GM23248 (cell line): ENCODE measurements at regions not wholly inside any gene's neighbourhood (a gene's known extent, or its start where the extent isn't known, plus 50 kb on each side); places are given as distances from the start of the nearest gene placed in this dataset.

ENCODE experiments used
- DNase-seq: peaks from one replicate; pipeline ENCODE4 v3.0.0-alpha.2; 2015
- H2AFZ ChIP-seq: fragments of 200-600 bp; sonication (generic); 2 replicates; pipeline ENCODE4 v1.6.1; 2016; ENCODE audit warnings: antibody characterized with exemption
- H3F3A ChIP-seq: fragments of 200-600 bp; sonication (generic); 2 replicates; pipeline ENCODE4 v1.6.1; 2016; ENCODE audit warnings: mild to moderate bottlenecking, antibody characterized with exemption, mixed run types; ENCODE audit not compliant: insufficient read depth
- H3K27ac ChIP-seq: fragments of 200-600 bp; sonication (generic); 2 replicates; pipeline ENCODE4 v1.5.1; 2016; ENCODE audit warnings: mild to moderate bottlenecking
- H3K27me3 ChIP-seq: fragments of 200-600 bp; sonication (generic); replicated peaks from 2 replicates; pipeline ENCODE4 v1.6.1; 2016; ENCODE audit warnings: mild to moderate bottlenecking; ENCODE audit not compliant: insufficient read depth
- H3K36me3 ChIP-seq: fragments of 200-600 bp; sonication (generic); 2 replicates; pipeline ENCODE4 v1.6.1; 2016; ENCODE audit warnings: low read depth, mild to moderate bottlenecking
- H3K4me1 ChIP-seq: fragments of 200-600 bp; sonication (generic); 2 replicates; pipeline ENCODE4 v1.6.1; 2016; ENCODE audit warnings: mild to moderate bottlenecking; ENCODE audit not compliant: insufficient read depth
- H3K4me2 ChIP-seq: fragments of 200-600 bp; sonication (generic); one replicate; pipeline ENCODE4 v1.6.1; 2016; ENCODE audit warnings: mild to moderate bottlenecking; ENCODE audit not compliant: unreplicated experiment
- H3K4me3 ChIP-seq: fragments of 200-600 bp; sonication (generic); 2 replicates; pipeline ENCODE4 v1.5.1; 2016; ENCODE audit warnings: mild to moderate bottlenecking
- H3K79me2 ChIP-seq: fragments of 200-600 bp; sonication (generic); 2 replicates; pipeline ENCODE4 v1.6.1; 2016; ENCODE audit warnings: mild to moderate bottlenecking; ENCODE audit not compliant: insufficient read depth
- H3K9ac ChIP-seq: fragments of 200-600 bp; sonication (generic); 2 replicates; pipeline ENCODE4 v1.6.1; 2016; ENCODE audit warnings: mild to moderate bottlenecking
- H3K9me2 ChIP-seq: fragments of 200-600 bp; sonication (generic); 2 replicates; pipeline ENCODE4 v1.6.1; 2016; ENCODE audit warnings: mixed run types, mild to moderate bottlenecking, moderate library complexity; ENCODE audit not compliant: insufficient read depth
- H3K9me3 ChIP-seq: fragments of 200-600 bp; sonication (generic); one replicate; pipeline ENCODE4 v1.6.1; 2017; ENCODE audit warnings: low read depth
- H4K20me1 ChIP-seq: fragments of 200-600 bp; sonication (generic); 2 replicates; pipeline ENCODE4 v1.6.0; 2016; ENCODE audit not compliant: insufficient read depth
- EZH2 ChIP-seq: fragments of 200-600 bp; sonication (generic); IDR thresholded peaks from 2 replicates; pipeline ENCODE4 v1.6.1; 2018; ENCODE audit warnings: antibody characterized with exemption, mild to moderate bottlenecking; ENCODE audit not compliant: insufficient read depth, poor library complexity, severe bottlenecking
- EZH2phosphoT487 ChIP-seq: fragments of 200-600 bp; sonication (generic); IDR thresholded peaks from 2 replicates; pipeline ENCODE4 v1.6.1; 2018; ENCODE audit warnings: antibody characterized with exemption, moderate library complexity, mild to moderate bottlenecking, low read depth; ENCODE audit not compliant: insufficient read depth
- WGBS, 2 experiments: methylation state at CpG; one replicate each; pipeline ENCODE4 v1.1.6; 2015 to 2017; ENCODE audit warnings: low lambda C conversion rate in 2 of 2, low coverage in 1 of 2; ENCODE audit errors: missing lambda C conversion rate in 2 of 2; 5-methylcytosine and 5-hydroxymethylcytosine counted together
- in situ Hi-C: fragments of 300-500 bp; cut with MboI; formaldehyde crosslinking; loops from 2 replicates; pipeline ENCODE4 v1.15.0; 2020

DNA sequence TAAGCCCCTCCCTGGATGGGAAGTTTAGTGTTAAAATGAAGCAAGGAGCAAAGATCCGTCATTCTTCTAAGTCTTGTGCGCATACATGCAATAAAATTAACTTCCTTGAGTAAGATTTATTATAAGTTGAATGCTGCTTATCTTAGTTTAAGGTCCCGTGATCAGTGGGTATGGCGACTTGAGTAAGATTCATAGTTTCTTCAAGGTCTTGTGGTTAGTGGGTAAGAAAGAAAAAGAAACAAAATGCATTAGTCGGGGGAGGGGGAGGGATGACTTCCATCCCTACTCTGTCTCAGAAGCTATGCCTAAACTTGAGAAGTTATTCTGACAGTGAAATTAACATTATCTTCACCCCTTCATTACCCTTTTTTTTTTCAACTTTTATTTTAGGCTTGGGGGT is 127.3 kb upstream of the MAGEB16 start:
- H3K36me3 ChIP-seq, result no peaks in the 10 kb centered on the region
- TF ChIP-seq EZH2, result no peak
- TF ChIP-seq EZH2phosphoT487, result no peak
- in situ Hi-C loops, result no loop called here

DNA sequence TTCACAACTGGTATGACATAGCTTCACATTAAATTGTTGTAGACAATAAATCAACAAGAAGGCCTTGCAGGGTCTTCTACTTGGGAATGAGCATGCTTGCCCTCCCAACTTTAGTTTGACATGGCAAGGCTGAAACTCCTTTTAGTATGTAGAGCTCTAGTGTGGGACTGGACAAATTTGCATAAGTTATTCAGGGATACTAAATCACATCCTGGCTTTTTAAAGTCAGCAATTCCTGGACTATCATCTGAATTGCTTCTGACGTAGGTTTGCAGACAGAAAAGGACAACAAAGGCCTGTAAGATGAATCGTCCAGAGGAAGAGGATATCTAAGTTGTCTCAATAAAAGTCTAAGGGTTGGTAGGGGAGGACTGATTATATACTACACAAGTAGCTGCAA is 123.0 kb upstream of the MAGEB16 start:
- Histone ChIP-seq H3F3A (no peaks in the 10 kb centered on the region), H3K79me2 (no peaks in the 10 kb centered on the region), H3K9ac (no peak overlapping the region), H3K4me3 (no peak overlapping the region), H3K9me3 (no peaks in the 10 kb centered on the region), H4K20me1 (no peaks in the 10 kb centered on the region), H3K9me2 (no peaks in the 10 kb centered on the region), H3K27ac (no peak overlapping the region), H3K27me3 (no peaks in the 10 kb centered on the region), H3K4me1 (no peaks in the 10 kb centered on the region), H3K36me3 (no peaks in the 10 kb centered on the region), H3K4me2 (no peak overlapping the region), H2AFZ (no peak overlapping the region)
- in situ Hi-C loops, result no loop called here
- DNase-seq, result no peak
- TF ChIP-seq EZH2phosphoT487 (no peak), EZH2 (no peak)
- WGBS, 2 experiments, result 11 to 14% methylated on average over 2 of the region's 2 CpGs

More for the DNA sequence above, 127.3 kb upstream of the MAGEB16 start:
- Histone ChIP-seq H3K9ac (no peak overlapping the region), H3K4me3 (no peak overlapping the region), H3K9me3 (no peaks in the 10 kb centered on the region), H3K27me3 (no peaks in the 10 kb centered on the region), H3K4me2 (no peak overlapping the region), H3K79me2 (no peaks in the 10 kb centered on the region), H3K27ac (no peak overlapping the region), H4K20me1 (no peaks in the 10 kb centered on the region), H3K4me1 (no peaks in the 10 kb centered on the region), H3K9me2 (no peaks in the 10 kb centered on the region), H3F3A (no peaks in the 10 kb centered on the region), H2AFZ (no peak overlapping the region)
- WGBS, 2 experiments, result 51 to 61% methylated on average over 4 to 5 of the region's 5 CpGs
- no peak for DNase-seq

DNA sequence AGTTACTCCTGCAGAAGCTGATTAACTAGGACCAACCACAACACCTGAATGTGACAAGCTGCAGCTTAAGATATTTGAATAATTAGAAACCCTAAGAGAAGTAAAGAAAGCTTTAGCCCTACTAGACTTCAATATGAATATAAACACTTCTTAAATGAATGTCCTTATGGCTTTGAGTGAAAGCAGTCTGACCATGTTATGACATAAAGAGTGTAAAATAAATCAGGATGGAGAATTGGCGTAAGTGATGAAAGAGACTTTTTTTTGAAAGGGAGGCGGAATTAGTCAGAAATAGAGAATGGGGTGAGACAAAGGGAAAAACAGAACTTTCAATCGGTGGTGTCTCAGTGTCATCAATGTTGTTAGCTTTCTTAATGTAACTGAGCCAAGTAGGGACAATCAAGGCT is 117.2 kb upstream of the MAGEB16 start:
- Histone ChIP-seq H3K79me2 (no peaks in the 10 kb centered on the region), H3K27ac (no peak overlapping the region), H3K4me3 (no peak overlapping the region), H3K4me1 (no peaks in the 10 kb centered on the region), H3K4me2 (no peak overlapping the region), H3K27me3 (no peaks in the 10 kb centered on the region), H3F3A (no peaks in the 10 kb centered on the region), H3K36me3 (no peaks in the 10 kb centered on the region), H4K20me1 (no peaks in the 10 kb centered on the region), H3K9me3 (no peaks in the 10 kb centered on the region), H3K9ac (no peak overlapping the region), H3K9me2 (no peaks in the 10 kb centered on the region), H2AFZ (no peak overlapping the region)
- no peak for DNase-seq
- WGBS, 2 experiments, result 22 to 23% methylated on average over 3 of the region's 3 CpGs
- in situ Hi-C loops, result no loop called here
- TF ChIP-seq EZH2 (no peak), EZH2phosphoT487 (no peak)

DNA sequence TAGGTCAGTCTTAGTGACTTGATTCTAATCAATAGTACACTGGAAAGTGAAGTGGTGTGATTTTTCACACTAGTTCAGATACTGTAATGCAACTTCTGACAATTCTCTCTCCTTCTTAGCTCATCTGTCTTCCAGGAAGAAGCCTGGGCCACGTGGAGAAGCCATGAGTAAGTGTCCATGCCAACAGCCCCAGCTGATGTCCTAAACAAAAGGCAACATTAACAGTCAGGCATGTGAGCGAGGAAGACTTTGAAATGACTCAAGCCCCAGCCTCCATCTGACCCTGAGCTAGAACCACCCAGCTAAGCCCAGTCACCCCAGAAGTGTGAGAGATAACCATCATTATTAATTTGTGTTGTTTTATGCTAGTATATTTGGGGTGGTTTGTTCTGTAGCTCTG is 115.7 kb upstream of the MAGEB16 start:
- Histone ChIP-seq H3K27me3 (no peaks in the 10 kb centered on the region), H3K4me1 (no peaks in the 10 kb centered on the region), H3F3A (no peaks in the 10 kb centered on the region), H3K9me3 (no peaks in the 10 kb centered on the region), H3K4me3 (no peak overlapping the region), H3K36me3 (no peaks in the 10 kb centered on the region), H3K9ac (no peak overlapping the region), H3K4me2 (no peak overlapping the region), H3K27ac (no peak overlapping the region), H3K9me2 (no peaks in the 10 kb centered on the region), H2AFZ (no peak overlapping the region), H4K20me1 (no peaks in the 10 kb centered on the region), H3K79me2 (no peaks in the 10 kb centered on the region)
- 8 to 36% methylated on average over 2 of the region's 2 CpGs for WGBS, 2 experiments
- no peak for TF ChIP-seq EZH2
- no peak for TF ChIP-seq EZH2phosphoT487
- in situ Hi-C loops, result no loop called here
- no peak for DNase-seq

DNA sequence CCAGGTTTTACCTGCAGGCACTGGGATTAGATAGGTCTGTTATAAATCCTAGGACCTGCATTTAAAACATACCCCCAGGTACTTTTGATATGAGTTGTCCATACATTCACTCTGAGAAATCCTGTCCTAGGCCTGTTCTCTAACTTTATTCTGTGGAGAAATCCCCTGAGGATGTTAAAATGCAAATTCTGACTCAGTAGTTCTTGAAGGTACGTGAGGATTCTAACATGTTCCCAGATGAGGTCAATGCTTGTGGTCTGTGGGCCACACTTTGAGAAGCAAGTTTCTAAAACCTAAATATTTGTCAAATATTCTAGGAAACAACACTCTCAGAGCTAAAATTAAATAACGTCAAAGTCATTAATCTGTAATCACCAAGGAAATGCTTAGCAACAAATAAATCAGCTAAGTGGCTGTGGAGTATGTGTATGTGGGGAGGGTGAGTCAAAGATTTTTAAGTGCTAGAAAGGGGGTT is 101.3 kb upstream of the MAGEB16 start:
- H3K4me3 ChIP-seq, result no peak overlapping the region
- no peak overlapping the region for H3K9ac ChIP-seq
- H2AFZ ChIP-seq, result no peak overlapping the region
- TF ChIP-seq EZH2phosphoT487 (no peak), EZH2 (no peak)
- H4K20me1 ChIP-seq, result no peaks in the 10 kb centered on the region
- WGBS, 2 experiments, result 18 to 33% methylated on average over 2 of the region's 2 CpGs
- no peak overlapping the region for H3K4me2 ChIP-seq
- H3K4me1 ChIP-seq, result no peaks in the 10 kb centered on the region
- no peak overlapping the region for H3K27ac ChIP-seq
- H3K36me3 ChIP-seq, result no peaks in the 10 kb centered on the region
- no peaks in the 10 kb centered on the region for H3F3A ChIP-seq
- in situ Hi-C loops, result no loop called here
- no peaks in the 10 kb centered on the region for H3K27me3 ChIP-seq
- H3K79me2 ChIP-seq, result no peaks in the 10 kb centered on the region
- no peaks in the 10 kb centered on the region for H3K9me3 ChIP-seq
- no peak for DNase-seq
- H3K9me2 ChIP-seq, result no peaks in the 10 kb centered on the region
